Liver (tissue), 7 donors: ENCODE measurements at regions not wholly inside any gene's neighbourhood (a gene's known extent, or its start where the extent isn't known, plus 50 kb on each side); places are given as distances from the start of the nearest gene placed in this dataset.

Source experiments
- DNase-seq: peaks from one replicate; pipeline ENCODE4 v3.0.0-alpha.2; 2017; ENCODE audit warnings: low spot score
- H3K27ac ChIP-seq, 2 donors: one replicate each; pipeline ENCODE4 v1.7.0; 2013; ENCODE audit warnings: inconsistent platforms in 2 of 2, low read length in 2 of 2, control low read depth in 1 of 2, low read depth in 1 of 2, mild to moderate bottlenecking in 1 of 2
- H3K27me3 ChIP-seq, 4 donors: one replicate each; pipeline versions ENCODE4 v1.6.1 to v1.7.0; 2013; ENCODE audit warnings: low read length in 3 of 4, inconsistent platforms in 1 of 4, mild to moderate bottlenecking in 1 of 4, moderate library complexity in 1 of 4; ENCODE audit not compliant: control insufficient read depth in 4 of 4, insufficient read depth in 4 of 4
- H3K36me3 ChIP-seq, 4 donors: one replicate each; pipeline versions ENCODE4 v1.6.1 to v1.7.0; 2013; ENCODE audit warnings: low read length in 3 of 4, mild to moderate bottlenecking in 3 of 4, low read depth in 1 of 4, moderate library complexity in 1 of 4; ENCODE audit not compliant: control insufficient read depth in 4 of 4, insufficient read depth in 3 of 4
- H3K4me1 ChIP-seq, 4 donors: one replicate each; pipeline versions ENCODE4 v1.6.1 to v1.7.0; 2013; ENCODE audit warnings: low read length in 3 of 4, mild to moderate bottlenecking in 3 of 4, moderate library complexity in 1 of 4; ENCODE audit not compliant: control insufficient read depth in 4 of 4, insufficient read depth in 4 of 4
- H3K4me3 ChIP-seq, 3 donors: one replicate each; pipeline versions ENCODE4 v1.6.1 to v1.7.0; 2013; ENCODE audit warnings: low read length in 3 of 3, control low read depth in 1 of 3, low read depth in 1 of 3, mild to moderate bottlenecking in 1 of 3
- H3K9ac ChIP-seq, 2 donors: one replicate each; pipeline ENCODE4 v1.7.0; 2013; ENCODE audit warnings: low read length in 2 of 2, mild to moderate bottlenecking in 2 of 2, moderate library complexity in 2 of 2, control low read depth in 1 of 2, low read depth in 1 of 2
- H3K9me3 ChIP-seq, 4 donors: one replicate each; pipeline versions ENCODE4 v1.6.1 to v1.7.0; 2013; ENCODE audit warnings: low read length in 3 of 4; ENCODE audit not compliant: control insufficient read depth in 4 of 4
- EGR1 ChIP-seq, 2 donors: IDR thresholded peaks; 2 replicates each; pipeline ENCODE4 v1.6.1; 2016 to 2018; ENCODE audit warnings: antibody characterized with exemption in 2 of 2, low read depth in 2 of 2
- FOXA2 ChIP-seq: IDR thresholded peaks from 2 replicates; pipeline ENCODE4 v1.6.1; 2016; ENCODE audit warnings: antibody characterized with exemption
- HNF4A ChIP-seq, 2 donors: conservative IDR thresholded peaks; 2 replicates each; pipeline ENCODE4 v1.6.1; 2016; ENCODE audit warnings: antibody characterized with exemption in 2 of 2, mild to moderate bottlenecking in 2 of 2
- HNF4G ChIP-seq: IDR thresholded peaks from 2 replicates; pipeline ENCODE4 v1.6.1; 2016; ENCODE audit warnings: antibody characterized with exemption
- RAD21 ChIP-seq, 2 donors: IDR thresholded peaks; 2 replicates each; pipeline ENCODE4 v1.6.1; 2016; ENCODE audit warnings: antibody characterized with exemption in 2 of 2, mild to moderate bottlenecking in 2 of 2
- SP1 ChIP-seq: IDR thresholded peaks from 2 replicates; pipeline ENCODE4 v1.6.1; 2018; ENCODE audit warnings: antibody characterized with exemption, mild to moderate bottlenecking
- TAF1 ChIP-seq: conservative IDR thresholded peaks from 2 replicates; pipeline ENCODE4 v1.6.1; 2016; ENCODE audit warnings: antibody characterized with exemption, mild to moderate bottlenecking
- YY1 ChIP-seq: IDR thresholded peaks from 2 replicates; pipeline ENCODE4 v1.6.1; 2016; ENCODE audit warnings: antibody characterized with exemption, mild to moderate bottlenecking
- WGBS: extraction: QIAGEN DNeasy Blood & Tissue Kit; methylation state at CpG from one replicate; pipeline ENCODE4 v1.1.7; 2013; 5-methylcytosine and 5-hydroxymethylcytosine counted together
- TF ChIP-seq, protein P1 (sequence below): IDR thresholded peaks from 2 replicates; pipeline ENCODE4 v1.6.1; 2016; ENCODE audit warnings: antibody characterized with exemption, mild to moderate bottlenecking
- TF ChIP-seq, protein P2 (sequence below): IDR thresholded peaks from 2 replicates; pipeline ENCODE4 v1.6.1; 2016; ENCODE audit warnings: antibody characterized with exemption
- TF ChIP-seq, protein P3 (sequence below): IDR thresholded peaks from 2 replicates; pipeline ENCODE4 v1.6.1; 2016; ENCODE audit warnings: antibody characterized with exemption
- TF ChIP-seq, protein P4 (sequence below): IDR thresholded peaks from 2 replicates; pipeline ENCODE4 v1.6.1; 2016; ENCODE audit warnings: antibody characterized with exemption
- donor health status: healthy.
- donor health status: healthy.
- donor health status: healthy.
- donor health status: healthy.

DNA sequence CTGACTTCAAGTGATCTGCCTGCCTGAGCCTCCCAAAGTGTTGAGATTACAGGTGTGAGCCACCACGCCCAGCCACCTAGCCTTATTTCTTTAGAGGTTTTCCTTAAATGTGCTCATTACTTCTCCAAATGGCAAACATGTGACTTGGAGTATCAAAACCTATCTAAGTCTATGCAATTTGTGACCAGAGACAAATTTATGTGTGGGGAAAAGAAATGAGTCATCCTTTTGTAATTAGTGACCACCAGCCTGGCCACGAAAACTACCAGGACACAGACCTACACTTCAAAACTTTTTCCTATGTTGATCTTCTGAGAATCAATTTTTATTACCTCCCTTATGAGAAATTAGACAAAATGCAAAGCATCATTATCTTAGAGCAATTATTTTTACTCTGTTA is 64.6 kb upstream of the OGFRL1 start:
- no peaks in the 10 kb centered on the region for H3K4me1 ChIP-seq
- no peak for DNase-seq
- no peaks in the 10 kb centered on the region for H3K36me3 ChIP-seq
- H3K27me3 ChIP-seq, result no peaks in the 10 kb centered on the region
- no peak overlapping the region for H3K27ac ChIP-seq
- no peak overlapping the region for H3K9ac ChIP-seq
- H3K9me3 ChIP-seq, result no peaks in the 10 kb centered on the region
- 91% methylated on average over 2 of the region's 2 CpGs for WGBS
- TF ChIP-seq, protein P1, sequence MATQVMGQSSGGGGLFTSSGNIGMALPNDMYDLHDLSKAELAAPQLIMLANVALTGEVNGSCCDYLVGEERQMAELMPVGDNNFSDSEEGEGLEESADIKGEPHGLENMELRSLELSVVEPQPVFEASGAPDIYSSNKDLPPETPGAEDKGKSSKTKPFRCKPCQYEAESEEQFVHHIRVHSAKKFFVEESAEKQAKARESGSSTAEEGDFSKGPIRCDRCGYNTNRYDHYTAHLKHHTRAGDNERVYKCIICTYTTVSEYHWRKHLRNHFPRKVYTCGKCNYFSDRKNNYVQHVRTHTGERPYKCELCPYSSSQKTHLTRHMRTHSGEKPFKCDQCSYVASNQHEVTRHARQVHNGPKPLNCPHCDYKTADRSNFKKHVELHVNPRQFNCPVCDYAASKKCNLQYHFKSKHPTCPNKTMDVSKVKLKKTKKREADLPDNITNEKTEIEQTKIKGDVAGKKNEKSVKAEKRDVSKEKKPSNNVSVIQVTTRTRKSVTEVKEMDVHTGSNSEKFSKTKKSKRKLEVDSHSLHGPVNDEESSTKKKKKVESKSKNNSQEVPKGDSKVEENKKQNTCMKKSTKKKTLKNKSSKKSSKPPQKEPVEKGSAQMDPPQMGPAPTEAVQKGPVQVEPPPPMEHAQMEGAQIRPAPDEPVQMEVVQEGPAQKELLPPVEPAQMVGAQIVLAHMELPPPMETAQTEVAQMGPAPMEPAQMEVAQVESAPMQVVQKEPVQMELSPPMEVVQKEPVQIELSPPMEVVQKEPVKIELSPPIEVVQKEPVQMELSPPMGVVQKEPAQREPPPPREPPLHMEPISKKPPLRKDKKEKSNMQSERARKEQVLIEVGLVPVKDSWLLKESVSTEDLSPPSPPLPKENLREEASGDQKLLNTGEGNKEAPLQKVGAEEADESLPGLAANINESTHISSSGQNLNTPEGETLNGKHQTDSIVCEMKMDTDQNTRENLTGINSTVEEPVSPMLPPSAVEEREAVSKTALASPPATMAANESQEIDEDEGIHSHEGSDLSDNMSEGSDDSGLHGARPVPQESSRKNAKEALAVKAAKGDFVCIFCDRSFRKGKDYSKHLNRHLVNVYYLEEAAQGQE, result no peak
- TF ChIP-seq, protein P2, sequence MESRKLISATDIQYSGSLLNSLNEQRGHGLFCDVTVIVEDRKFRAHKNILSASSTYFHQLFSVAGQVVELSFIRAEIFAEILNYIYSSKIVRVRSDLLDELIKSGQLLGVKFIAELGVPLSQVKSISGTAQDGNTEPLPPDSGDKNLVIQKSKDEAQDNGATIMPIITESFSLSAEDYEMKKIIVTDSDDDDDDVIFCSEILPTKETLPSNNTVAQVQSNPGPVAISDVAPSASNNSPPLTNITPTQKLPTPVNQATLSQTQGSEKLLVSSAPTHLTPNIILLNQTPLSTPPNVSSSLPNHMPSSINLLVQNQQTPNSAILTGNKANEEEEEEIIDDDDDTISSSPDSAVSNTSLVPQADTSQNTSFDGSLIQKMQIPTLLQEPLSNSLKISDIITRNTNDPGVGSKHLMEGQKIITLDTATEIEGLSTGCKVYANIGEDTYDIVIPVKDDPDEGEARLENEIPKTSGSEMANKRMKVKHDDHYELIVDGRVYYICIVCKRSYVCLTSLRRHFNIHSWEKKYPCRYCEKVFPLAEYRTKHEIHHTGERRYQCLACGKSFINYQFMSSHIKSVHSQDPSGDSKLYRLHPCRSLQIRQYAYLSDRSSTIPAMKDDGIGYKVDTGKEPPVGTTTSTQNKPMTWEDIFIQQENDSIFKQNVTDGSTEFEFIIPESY, result no peak
- no peak overlapping the region for H3K4me3 ChIP-seq

GRCh38 chr6:71226151-71226550 is 62.5 kb upstream of the OGFRL1 start:
- WGBS, result 95% methylated on average over 1 of the region's 1 CpG
- no peaks in the 10 kb centered on the region for H3K4me1 ChIP-seq

DNA sequence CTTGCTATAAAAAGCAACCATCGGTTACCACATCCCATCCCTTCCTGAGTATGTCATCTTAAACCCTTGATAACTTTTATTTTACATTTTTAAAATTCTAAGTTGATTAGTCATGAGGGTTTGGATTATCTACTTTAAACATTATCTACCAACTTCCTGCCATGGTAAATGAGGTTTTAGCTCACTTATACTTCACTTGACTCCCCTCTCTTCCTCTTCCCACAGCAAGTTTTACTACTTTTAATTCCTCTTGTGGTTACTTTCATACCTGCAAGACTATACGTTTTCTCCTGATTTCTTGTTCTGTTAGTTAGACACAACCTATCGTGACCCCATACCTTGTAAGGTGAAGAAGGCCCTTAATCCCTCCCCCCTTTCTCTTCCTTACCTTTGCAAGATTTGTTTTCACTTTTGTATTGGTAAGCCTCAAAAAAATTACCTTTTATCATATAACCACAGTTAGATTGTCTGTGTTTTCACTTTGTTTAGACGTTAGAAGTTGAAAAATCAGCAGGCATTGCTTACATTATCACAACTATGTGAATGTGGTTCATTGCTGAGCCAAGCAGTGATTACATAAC is 60.1 kb upstream of the OGFRL1 start:
- Histone ChIP-seq H3K4me1 (no peaks in the 10 kb centered on the region), H3K36me3 (no peaks in the 10 kb centered on the region), H3K4me3 (no peak overlapping the region), H3K27ac (no peak overlapping the region), H3K9me3 (no peaks in the 10 kb centered on the region), H3K27me3 (no peaks in the 10 kb centered on the region), H3K9ac (no peak overlapping the region)
- no peak for DNase-seq
- WGBS, result 61% methylated on average over 4 of the region's 4 CpGs
- TF ChIP-seq, protein P3, sequence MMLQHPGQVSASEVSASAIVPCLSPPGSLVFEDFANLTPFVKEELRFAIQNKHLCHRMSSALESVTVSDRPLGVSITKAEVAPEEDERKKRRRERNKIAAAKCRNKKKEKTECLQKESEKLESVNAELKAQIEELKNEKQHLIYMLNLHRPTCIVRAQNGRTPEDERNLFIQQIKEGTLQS, result no peak
- TF ChIP-seq, protein P1, result no peak
- TF ChIP-seq YY1, result no peak
- no peak for TF ChIP-seq RAD21 (IDR thresholded peaks at IDR 0.05)
- TF ChIP-seq, protein P4, sequence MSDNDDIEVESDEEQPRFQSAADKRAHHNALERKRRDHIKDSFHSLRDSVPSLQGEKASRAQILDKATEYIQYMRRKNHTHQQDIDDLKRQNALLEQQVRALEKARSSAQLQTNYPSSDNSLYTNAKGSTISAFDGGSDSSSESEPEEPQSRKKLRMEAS, result no peak
- no peak for TF ChIP-seq SP1
- TF ChIP-seq, protein P2, result no peak
- no peak for TF ChIP-seq FOXA2
- TF ChIP-seq EGR1 (IDR thresholded peaks at IDR 0.05; ENCODE audit: low read depth in 2 of 2), result no peak
- no peak for TF ChIP-seq HNF4A (conservative IDR thresholded peaks at IDR 0.05)
- no peak for TF ChIP-seq HNF4G

More at GRCh38 chr6:71226151-71226550, 62.5 kb upstream of the OGFRL1 start:
- Histone ChIP-seq H3K36me3 (no peaks in the 10 kb centered on the region), H3K4me3 (no peak overlapping the region), H3K9me3 (no peaks in the 10 kb centered on the region), H3K27me3 (no peaks in the 10 kb centered on the region), H3K27ac (no peak overlapping the region), H3K9ac (no peak overlapping the region)
- no peak for DNase-seq
- TF ChIP-seq YY1, result no peak
- no peak for TF ChIP-seq HNF4A (conservative IDR thresholded peaks at IDR 0.05)
- TF ChIP-seq EGR1 (IDR thresholded peaks at IDR 0.05; ENCODE audit: low read depth in 2 of 2), result no peak
- TF ChIP-seq, protein P3, result no peak
- TF ChIP-seq TAF1, result no peak
